ENCODE measurements at regions not wholly inside any gene's neighbourhood (a gene's known extent, or its start where the extent isn't known, plus 50 kb on each side); places are given as distances from the start of the nearest gene placed in this dataset.
A peak's percentile ranks its signal among the peaks of the same experiment; 100 is the strongest.

DNA sequence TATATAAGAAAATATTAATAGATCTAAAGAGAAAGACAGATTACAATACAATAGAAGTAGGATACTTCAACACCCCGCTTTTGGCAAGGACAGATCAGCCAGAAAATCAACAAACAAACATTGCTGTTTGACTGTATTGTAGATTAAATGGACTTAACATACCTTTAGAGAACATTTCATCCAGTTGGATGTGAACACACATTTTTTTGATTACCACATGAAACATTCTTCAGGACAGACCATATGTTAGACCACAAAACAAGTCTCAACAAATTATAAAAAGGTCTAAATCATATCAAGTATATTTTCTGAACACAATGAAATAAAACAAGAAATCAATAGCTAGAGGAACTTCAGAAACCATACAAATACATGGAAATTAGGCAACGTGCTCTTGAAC is 148.2 kb downstream of the TRMT11 start:
- Histone ChIP-seq H3K27me3 (ENCODE audit: control insufficient read depth, insufficient read depth, low read length) (no peaks in the 10 kb centered on the region), H3K4me3 (replicated peaks in 1 of 4; ENCODE audit: control extremely low read depth in 1 of 4, insufficient read depth in 1 of 4, low read depth in 3 of 4, low read length in 4 of 4) (no peak overlapping the region), H3K79me2 (ENCODE audit: control insufficient read depth, insufficient read depth, low read length) (no peaks in the 10 kb centered on the region), H3K4me2 (ENCODE audit: extremely low read depth, insufficient read depth, low read length) (no peak overlapping the region), H3K36me3 (ENCODE audit: control insufficient read depth, insufficient read depth, low read length) (no peaks in the 10 kb centered on the region), H3K27ac (ENCODE audit: insufficient read depth, low read length) (no peak overlapping the region), H3K4me1 (ENCODE audit: control insufficient read depth, extremely low read depth, insufficient read depth, low read length) (no peaks in the 10 kb centered on the region), H4K20me1 (ENCODE audit: control insufficient read depth, extremely low read depth, insufficient read depth, low read length) (no peaks in the 10 kb centered on the region), H3K9ac (ENCODE audit: insufficient read depth, low read length) (no peak overlapping the region), H2AFZ (ENCODE audit: low read length) (no peak overlapping the region), H3K9me3 (ENCODE audit: control insufficient read depth, insufficient read depth, low read depth, low read length) (no peaks in the 10 kb centered on the region)
- no peak for DNase-seq (ENCODE audit: low read depth in 2 of 2)
- no peak for TF ChIP-seq EZH2 (IDR thresholded peaks at IDR 0.05; ENCODE audit: low read length, missing control alignments)
- TF ChIP-seq, protein P1, sequence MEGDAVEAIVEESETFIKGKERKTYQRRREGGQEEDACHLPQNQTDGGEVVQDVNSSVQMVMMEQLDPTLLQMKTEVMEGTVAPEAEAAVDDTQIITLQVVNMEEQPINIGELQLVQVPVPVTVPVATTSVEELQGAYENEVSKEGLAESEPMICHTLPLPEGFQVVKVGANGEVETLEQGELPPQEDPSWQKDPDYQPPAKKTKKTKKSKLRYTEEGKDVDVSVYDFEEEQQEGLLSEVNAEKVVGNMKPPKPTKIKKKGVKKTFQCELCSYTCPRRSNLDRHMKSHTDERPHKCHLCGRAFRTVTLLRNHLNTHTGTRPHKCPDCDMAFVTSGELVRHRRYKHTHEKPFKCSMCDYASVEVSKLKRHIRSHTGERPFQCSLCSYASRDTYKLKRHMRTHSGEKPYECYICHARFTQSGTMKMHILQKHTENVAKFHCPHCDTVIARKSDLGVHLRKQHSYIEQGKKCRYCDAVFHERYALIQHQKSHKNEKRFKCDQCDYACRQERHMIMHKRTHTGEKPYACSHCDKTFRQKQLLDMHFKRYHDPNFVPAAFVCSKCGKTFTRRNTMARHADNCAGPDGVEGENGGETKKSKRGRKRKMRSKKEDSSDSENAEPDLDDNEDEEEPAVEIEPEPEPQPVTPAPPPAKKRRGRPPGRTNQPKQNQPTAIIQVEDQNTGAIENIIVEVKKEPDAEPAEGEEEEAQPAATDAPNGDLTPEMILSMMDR (conservative IDR thresholded peaks at IDR 0.05 in 1 of 2, IDR thresholded peaks at IDR 0.05 in 1 of 2; ENCODE audit: low read depth in 1 of 2, low read length in 2 of 2) = no peak

DNA sequence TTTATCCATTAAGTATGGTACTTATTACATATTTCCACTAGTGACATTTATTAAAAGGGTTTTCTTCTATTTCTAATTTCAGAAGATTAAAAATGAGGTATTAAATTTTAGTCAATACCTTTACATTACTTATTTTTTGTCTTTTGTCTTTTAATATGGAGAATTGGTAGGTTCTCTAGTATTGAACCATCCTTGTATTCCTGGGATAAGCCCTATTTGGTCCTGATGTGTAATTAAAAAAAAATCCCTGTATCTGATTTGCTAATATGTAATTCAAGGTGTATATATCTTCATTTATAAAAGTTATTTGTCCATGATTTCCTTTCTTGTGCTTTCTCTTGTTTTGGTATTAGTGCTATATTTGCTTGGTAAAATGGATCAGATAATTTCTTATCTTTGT is 153.7 kb downstream of the TRMT11 start:
- Histone ChIP-seq H2AFZ (ENCODE audit: low read length) (no peak overlapping the region), H3K4me2 (ENCODE audit: extremely low read depth, insufficient read depth, low read length) (no peak overlapping the region), H3K4me3 (replicated peaks in 1 of 4; ENCODE audit: control extremely low read depth in 1 of 4, insufficient read depth in 1 of 4, low read depth in 3 of 4, low read length in 4 of 4) (no peak overlapping the region), H3K36me3 (ENCODE audit: control insufficient read depth, insufficient read depth, low read length) (no peaks in the 10 kb centered on the region), H4K20me1 (ENCODE audit: control insufficient read depth, extremely low read depth, insufficient read depth, low read length) (no peaks in the 10 kb centered on the region), H3K4me1 (ENCODE audit: control insufficient read depth, extremely low read depth, insufficient read depth, low read length) (no peaks in the 10 kb centered on the region), H3K79me2 (ENCODE audit: control insufficient read depth, insufficient read depth, low read length) (no peaks in the 10 kb centered on the region), H3K27me3 (ENCODE audit: control insufficient read depth, insufficient read depth, low read length) (no peaks in the 10 kb centered on the region), H3K9me3 (ENCODE audit: control insufficient read depth, insufficient read depth, low read depth, low read length) (no peaks in the 10 kb centered on the region), H3K27ac (ENCODE audit: insufficient read depth, low read length) (no peak overlapping the region), H3K9ac (ENCODE audit: insufficient read depth, low read length) (no peak overlapping the region)
- TF ChIP-seq EZH2 (IDR thresholded peaks at IDR 0.05; ENCODE audit: low read length, missing control alignments) = no peak
- TF ChIP-seq, protein P1 (conservative IDR thresholded peaks at IDR 0.05 in 1 of 2, IDR thresholded peaks at IDR 0.05 in 1 of 2; ENCODE audit: low read depth in 1 of 2, low read length in 2 of 2) = no peak
- no peak for DNase-seq (ENCODE audit: low read depth in 2 of 2)

DNA sequence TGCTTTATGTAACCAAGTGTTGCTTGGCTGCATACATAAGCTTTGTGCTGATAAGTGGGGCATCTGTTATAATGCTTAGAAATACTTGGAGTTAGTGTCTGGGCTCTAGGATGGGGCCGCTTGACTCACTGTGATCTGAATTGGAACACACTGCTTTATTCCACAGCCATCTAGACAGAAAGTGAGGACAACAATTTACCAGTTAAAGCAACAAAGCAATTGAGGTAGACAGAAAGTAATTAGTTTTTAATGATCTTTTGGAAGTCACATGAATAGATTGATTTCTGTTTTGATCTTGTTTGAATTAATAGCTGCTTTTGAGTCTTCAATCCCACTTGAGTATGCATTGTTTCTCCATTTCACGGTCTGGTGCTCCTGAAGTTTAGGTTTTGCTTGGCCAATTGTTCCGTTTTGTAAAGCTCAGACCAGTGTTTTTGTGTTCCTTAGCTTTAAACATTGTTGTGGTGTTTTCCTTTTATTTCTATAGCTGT is 157.5 kb downstream of the TRMT11 start:
- peak in 1 of 2 donors; percentile 65 for DNase-seq (ENCODE audit: low read depth in 2 of 2)

More for the DNA sequence above, 157.5 kb downstream of the TRMT11 start:
- H3K4me3 ChIP-seq (replicated peaks in 1 of 4; ENCODE audit: control extremely low read depth in 1 of 4, insufficient read depth in 1 of 4, low read depth in 3 of 4, low read length in 4 of 4) = no peak overlapping the region
- TF ChIP-seq, protein P1 (conservative IDR thresholded peaks at IDR 0.05 in 1 of 2, IDR thresholded peaks at IDR 0.05 in 1 of 2; ENCODE audit: low read depth in 1 of 2, low read length in 2 of 2) = no peak
- TF ChIP-seq EZH2 (IDR thresholded peaks at IDR 0.05; ENCODE audit: low read length, missing control alignments) = no peak
- H3K9me3 ChIP-seq (ENCODE audit: control insufficient read depth, insufficient read depth, low read depth, low read length) = no peaks in the 10 kb centered on the region
- H3K36me3 ChIP-seq (ENCODE audit: control insufficient read depth, insufficient read depth, low read length) = no peaks in the 10 kb centered on the region
- H3K79me2 ChIP-seq (ENCODE audit: control insufficient read depth, insufficient read depth, low read length) = no peaks in the 10 kb centered on the region
- no peak overlapping the region for H2AFZ ChIP-seq (ENCODE audit: low read length)
- H3K27ac ChIP-seq (ENCODE audit: insufficient read depth, low read length) = no peak overlapping the region
- no peaks in the 10 kb centered on the region for H4K20me1 ChIP-seq (ENCODE audit: control insufficient read depth, extremely low read depth, insufficient read depth, low read length)
- no peaks in the 10 kb centered on the region for H3K27me3 ChIP-seq (ENCODE audit: control insufficient read depth, insufficient read depth, low read length)
- H3K9ac ChIP-seq (ENCODE audit: insufficient read depth, low read length) = no peak overlapping the region
- no peak overlapping the region for H3K4me2 ChIP-seq (ENCODE audit: extremely low read depth, insufficient read depth, low read length)
- H3K4me1 ChIP-seq (ENCODE audit: control insufficient read depth, extremely low read depth, insufficient read depth, low read length) = no peaks in the 10 kb centered on the region

Measured in fibroblast of lung (primary cell).